HG03442 (cell line): ENCODE measurements at regions not wholly inside any gene's neighbourhood (a gene's known extent, or its start where the extent isn't known, plus 50 kb on each side); places are given as distances from the start of the nearest gene placed in this dataset.
A peak's percentile ranks its signal among the peaks of the same experiment; 100 is the strongest.
"Not testable (repeated sequence)": the region's sequence is repeated elsewhere in the genome, so short reads cannot be mapped to it uniquely, and the experiment has no call there.

Experiments used
- ATAC-seq: cut with Tn5 transposase; IDR thresholded peaks from one replicate; pipeline ENCODE4 v1.9.1; 2021; ENCODE audit warnings: mild to moderate bottlenecking, moderate library complexity; ENCODE audit not compliant: unreplicated experiment

- peak; percentile 50 for ATAC-seq
Observed at GRCh38 chrX:16067886-16068515, 55.4 kb upstream of the GRPR start.

DNA sequence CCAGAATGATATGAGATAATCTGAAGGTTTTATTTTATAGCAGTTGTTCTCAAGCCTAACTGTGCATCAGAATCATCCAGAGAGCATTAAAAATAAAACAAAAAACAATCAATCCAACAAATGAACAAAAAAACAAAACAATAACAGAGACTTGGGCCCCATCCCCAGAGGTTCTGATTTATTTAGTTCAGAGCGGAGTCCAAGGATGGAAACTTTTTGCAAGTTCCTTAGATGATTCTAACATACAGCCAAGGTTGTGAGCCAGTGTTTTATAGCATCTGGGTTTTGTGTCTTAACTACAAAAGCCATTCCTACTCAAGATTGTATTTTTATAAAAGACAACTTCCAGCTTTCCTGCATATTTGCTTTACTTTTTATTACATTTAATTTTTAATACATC lies 59.4 kb upstream of the GRPR start:
- ATAC-seq, result no peak

GRCh38 chrX:16063141-16063540 lies 60.2 kb upstream of the GRPR start:
- no peak for ATAC-seq

- ATAC-seq, result no peak
Observed at GRCh38 chrX:16061296-16061695, 62.1 kb upstream of the GRPR start.

- ATAC-seq, result no peak
Observed at GRCh38 chrX:16060252-16060651, 63.1 kb upstream of the GRPR start.

DNA sequence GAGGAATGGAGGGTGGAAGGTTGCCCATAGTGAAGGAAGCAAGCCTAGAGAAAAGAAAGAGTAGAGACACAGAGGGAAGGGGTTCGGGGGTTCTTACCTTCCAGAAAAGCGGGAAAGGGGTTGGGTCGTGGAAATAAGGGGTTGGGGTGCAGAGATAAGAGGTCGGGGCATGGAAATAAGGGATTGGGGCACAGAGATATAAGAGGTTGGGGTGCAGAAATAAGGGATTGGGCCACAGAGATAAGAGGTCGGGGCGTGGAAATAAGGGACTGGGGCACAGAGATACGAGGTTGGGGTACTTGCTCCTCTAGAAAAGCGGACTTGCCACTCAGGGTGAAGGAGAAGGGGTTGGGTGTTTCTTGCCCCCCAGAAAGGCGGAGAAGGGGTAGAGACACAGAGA lies 74.2 kb upstream of the GRPR start:
- ATAC-seq, result not testable (repeated sequence)

GRCh38 chrX:16042980-16043379 lies 80.4 kb upstream of the GRPR start:
- ATAC-seq, result no peak

- ATAC-seq, result peak; percentile 43
Observed at GRCh38 chrX:16039834-16040233, 83.5 kb upstream of the GRPR start.

DNA sequence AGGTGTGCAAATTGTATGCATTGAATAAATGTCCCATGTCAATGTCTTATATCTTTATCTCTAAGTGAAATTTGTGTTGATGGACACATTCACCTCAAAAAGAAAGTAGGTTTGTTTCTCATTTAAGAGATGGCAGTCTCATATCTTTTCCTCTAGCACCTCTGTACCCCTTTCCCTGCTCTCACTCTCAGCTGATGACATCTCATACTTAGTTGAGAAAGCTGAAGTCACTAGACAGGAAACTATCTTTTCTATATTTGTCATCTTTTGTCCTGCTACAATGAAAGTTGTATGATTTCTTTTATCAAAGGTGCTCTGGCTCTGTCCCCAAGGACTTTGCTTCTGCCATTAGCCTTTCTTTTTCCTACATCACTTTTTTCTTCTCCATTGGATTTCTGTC lies 84.0 kb upstream of the GRPR start:
- peak; percentile 39 for ATAC-seq

- no peak for ATAC-seq
Observed at GRCh38 chrX:16033331-16033730, 90.0 kb upstream of the GRPR start.

DNA sequence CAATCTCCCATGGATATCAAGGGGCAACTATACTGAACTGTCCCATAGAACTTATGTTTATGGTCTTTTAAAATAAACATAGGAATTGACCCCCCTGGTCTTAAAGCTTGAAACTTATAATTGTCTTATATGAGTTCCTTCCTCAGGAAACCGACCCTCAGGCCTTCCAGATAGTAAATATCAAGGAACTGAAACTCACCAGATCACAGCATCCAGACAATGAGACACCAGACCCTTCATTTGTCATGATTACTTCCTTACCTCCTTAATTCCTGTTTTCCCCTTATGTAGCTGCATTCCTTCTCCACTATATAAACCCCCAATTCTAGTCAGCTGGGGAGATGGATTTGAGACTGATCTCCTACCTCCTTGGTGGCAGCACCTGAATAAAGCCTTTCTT lies 94.8 kb upstream of the GRPR start:
- no peak for ATAC-seq

DNA sequence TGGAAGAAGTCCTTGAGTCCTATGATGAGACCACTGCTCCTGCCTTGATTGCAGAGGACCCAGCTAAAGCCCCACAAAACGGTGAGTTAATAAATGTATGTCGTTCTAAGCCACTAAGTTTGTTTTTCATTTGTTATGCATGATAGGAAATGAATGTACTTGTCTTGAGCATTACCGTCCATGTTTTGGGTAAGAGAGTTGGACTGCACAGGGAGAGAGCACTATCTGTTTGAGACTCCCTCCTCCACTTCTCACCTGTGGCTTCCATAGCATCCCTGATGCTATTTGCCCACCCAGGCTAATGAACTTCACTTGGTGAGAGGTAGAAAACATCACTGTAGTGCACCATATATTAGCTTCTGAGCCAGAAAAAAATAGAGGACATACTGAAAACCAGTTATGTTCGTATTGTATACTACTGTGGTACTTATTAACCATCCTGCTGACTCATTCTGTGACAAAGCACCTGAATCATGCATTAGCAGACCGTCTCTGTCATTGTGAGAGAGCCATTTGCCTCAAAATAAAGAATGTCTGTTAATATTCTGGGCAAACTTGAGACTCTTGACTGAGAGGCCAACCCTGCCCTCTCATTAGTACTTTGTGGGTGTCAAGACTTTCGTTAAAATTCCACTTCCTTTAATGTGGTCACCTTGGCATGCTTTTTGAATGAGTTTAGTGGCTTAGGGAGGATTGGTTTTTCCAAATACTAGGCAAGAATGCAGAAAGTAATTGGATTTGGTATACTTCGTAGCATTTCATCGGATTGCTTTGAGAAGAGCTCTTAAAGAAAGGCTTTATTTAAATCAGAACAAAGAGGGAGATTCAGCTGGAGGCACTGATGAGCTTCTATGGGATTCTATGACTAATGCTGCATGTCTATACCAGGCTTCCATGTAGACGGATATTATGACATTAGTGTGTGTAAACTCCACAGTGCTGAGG lies 99.3 kb upstream of the GRPR start:
- ATAC-seq, result peak; percentile 96

DNA sequence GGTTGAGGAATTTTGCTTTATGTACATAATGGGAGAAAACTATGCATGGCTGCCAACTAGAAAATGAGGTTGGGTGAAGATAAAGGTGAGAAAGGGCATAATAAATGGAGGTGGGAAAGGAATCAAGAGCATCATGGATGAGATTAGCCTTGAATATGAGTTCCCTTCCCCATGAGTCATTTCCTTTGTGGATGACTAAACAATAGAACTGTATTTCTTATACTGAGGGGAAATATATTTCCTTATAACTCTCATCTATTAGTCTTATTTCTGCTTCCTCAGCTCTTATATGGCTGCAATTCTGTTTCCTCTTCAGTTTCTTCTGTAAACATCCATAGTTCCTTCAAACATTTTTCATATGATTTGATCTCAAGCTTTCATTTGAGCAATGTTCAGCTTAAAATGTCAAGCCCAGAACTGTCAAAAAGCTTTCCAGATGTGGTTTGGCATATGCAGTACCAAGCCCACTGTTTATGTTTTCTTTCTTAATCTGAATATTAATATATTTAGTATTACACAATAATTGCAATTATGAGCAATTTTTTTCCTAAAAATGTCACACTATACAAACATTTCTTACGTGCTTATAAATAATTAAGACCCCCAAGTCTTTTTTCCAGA lies 100.7 kb upstream of the GRPR start:
- no peak for ATAC-seq

DNA sequence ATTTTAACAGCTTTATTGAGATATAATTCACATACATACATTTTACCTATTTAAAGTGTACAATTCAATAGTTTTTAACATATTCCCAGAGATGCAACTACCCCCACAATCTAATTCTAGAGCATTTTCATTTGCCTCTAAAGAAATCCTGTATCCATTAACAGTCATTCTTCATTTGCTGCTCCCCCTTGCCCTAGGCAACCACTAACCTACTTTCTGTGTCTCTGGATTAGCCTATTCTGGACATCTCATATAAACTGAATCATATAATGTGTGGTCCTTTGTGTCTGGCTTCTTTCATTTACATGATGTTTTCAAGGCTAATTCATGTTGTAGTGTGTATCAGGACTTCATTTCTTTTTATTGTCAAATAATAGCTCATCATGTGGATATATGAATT lies 105.1 kb upstream of the GRPR start:
- ATAC-seq, result no peak

- no peak for ATAC-seq
Observed at GRCh38 chrX:16014171-16014570, 109.2 kb upstream of the GRPR start.

DNA sequence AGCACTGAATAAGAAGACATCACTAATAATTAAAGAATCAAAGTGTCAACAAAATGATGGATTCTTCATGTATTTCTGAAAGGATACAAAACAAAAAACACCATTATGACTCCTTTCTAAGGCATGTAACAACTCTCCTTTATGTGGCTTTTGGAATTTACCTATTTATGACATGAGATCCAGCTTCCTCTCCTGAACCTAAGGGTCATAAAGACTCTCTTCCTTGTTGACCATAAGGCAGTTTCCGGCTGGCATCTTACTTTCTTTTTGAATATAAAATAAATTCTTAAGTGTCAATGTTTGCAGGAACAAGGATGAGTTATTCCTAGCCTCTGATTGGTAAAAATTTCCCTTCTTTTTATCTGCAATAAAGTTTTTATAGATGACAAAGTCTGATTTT lies 111.1 kb upstream of the GRPR start:
- no peak for ATAC-seq

DNA sequence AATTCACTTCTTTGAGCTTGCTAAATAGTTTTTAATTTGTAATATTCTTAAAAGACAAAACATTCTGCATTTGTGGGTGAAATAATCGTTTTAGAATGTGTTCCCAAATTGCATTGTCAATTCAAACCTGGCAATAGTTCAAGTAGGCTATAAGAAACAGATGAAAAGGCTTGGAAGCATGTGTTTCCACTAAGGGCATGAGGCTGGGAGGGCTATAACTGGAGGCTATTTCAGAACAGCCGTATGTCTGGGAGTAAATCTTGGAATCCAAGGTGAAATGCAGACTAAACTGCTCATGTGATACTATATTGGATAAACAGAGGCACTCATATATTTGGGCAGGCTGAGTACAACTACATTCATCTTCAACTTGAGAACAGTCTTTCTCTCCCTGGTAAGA lies 117.4 kb upstream of the GRPR start:
- no peak for ATAC-seq

GRCh38 chrX:16002185-16002584 lies 121.2 kb upstream of the GRPR start:
- no peak for ATAC-seq

- ATAC-seq, result no peak
Observed at GRCh38 chrX:15998350-15998749, 125.0 kb upstream of the GRPR start.

- ATAC-seq, result no peak
Observed at GRCh38 chrX:15989716-15990115, 133.6 kb upstream of the GRPR start.

DNA sequence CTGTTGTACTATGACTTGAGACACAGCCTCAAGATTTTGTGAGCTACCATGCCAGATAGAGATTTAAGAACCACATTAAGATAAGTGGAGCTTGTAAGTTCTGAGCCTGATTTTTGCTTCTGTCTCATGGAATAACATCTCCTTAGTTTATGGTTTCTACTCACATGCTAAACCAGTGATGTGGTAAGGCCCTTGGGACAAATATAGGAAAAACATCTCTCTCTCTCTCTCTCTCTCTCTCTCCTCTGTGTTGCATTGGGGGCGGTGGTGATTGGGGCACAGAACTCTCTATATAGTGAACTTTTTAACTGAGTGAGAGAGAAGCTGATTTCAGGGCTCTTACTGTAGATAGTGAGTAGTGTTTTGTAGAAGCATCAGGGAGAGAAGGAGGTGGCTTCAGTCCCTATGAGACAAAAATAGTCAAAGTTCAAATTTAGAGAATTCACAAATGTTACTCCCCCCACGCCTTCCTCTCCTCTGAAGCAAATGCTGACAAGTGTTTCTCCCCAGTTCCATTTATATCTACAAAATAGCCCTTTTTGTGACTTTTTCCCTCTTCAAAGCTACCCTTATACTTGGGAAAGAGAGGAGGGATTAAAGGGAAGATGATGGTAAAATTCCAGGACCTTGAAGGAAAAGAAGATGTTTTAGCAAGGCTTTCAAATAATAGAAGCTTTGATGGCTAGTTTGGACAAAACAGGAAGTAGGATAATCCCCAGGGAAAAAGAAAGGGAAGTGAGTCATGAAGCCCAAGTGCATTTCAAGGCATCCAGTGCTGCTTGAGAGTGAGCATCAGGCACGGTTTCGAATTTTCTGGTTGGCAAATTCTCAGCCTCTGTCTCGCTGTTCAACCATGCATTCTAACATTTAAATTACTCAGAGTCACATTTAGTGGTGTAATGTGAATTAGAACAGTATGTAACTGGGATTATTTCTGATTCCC lies 134.3 kb upstream of the AP1S2 start:
- ATAC-seq, result peak; percentile 46
